Natural killer cell (primary cell): ENCODE measurements at regions not wholly inside any gene's neighbourhood (a gene's known extent, or its start where the extent isn't known, plus 50 kb on each side); places are given as distances from the start of the nearest gene placed in this dataset.

Experiments used
- ATAC-seq, 3 donors: fragments of 150-1000 bp in 2 of 3; fragments of 200-7000 bp in 1 of 3; cut with Tn5 transposase; 1 replicate in 1 of 3; 2 replicates in 2 of 3; pipeline ENCODE4 v1.10.0; 2021; ENCODE audit warnings: mild to moderate bottlenecking in 2 of 3, moderate library complexity in 2 of 3
- DNase-seq, 2 donors: peaks; one replicate each; pipeline versions ENCODE4 v3.0.0 to v3.0.0-alpha.2; 2013 to 2021; ENCODE audit warnings: mixed read lengths in 1 of 2
- H3K27ac ChIP-seq: one replicate; pipeline ENCODE4 v1.5.1; 2013; ENCODE audit warnings: mild to moderate bottlenecking, low read length
- H3K27me3 ChIP-seq: one replicate; pipeline ENCODE4 v1.6.1; 2013; ENCODE audit warnings: low read length; ENCODE audit not compliant: control insufficient read depth, insufficient read depth
- H3K36me3 ChIP-seq: one replicate; pipeline ENCODE4 v1.6.1; 2013; ENCODE audit warnings: low read length; ENCODE audit not compliant: control insufficient read depth, insufficient read depth
- H3K4me1 ChIP-seq: one replicate; pipeline ENCODE4 v1.6.1; 2013; ENCODE audit warnings: low read length; ENCODE audit not compliant: control insufficient read depth, insufficient read depth
- H3K4me3 ChIP-seq: one replicate; pipeline ENCODE4 v1.5.1; 2013; ENCODE audit warnings: low read length
- H3K9me3 ChIP-seq: one replicate; pipeline ENCODE4 v1.6.1; 2013; ENCODE audit warnings: low read length; ENCODE audit not compliant: control insufficient read depth, insufficient read depth
- H3K27ac Mint-ChIP-seq, 2 donors: one replicate each; pipeline ENCODE4 v1.8.0; 2022; ENCODE audit warnings: mild to moderate bottlenecking in 2 of 2, mixed read lengths in 2 of 2, moderate library complexity in 1 of 2
- H3K27me3 Mint-ChIP-seq, 2 donors: one replicate each; pipeline ENCODE4 v1.8.0; 2022; ENCODE audit warnings: low read depth in 2 of 2, mixed read lengths in 2 of 2
- H3K36me3 Mint-ChIP-seq: one replicate; pipeline ENCODE4 v1.8.0; 2022; ENCODE audit warnings: mixed read lengths
- H3K4me1 Mint-ChIP-seq, 2 donors: one replicate each; pipeline ENCODE4 v1.8.0; 2022; ENCODE audit warnings: mixed read lengths in 2 of 2
- H3K4me3 Mint-ChIP-seq: one replicate; pipeline ENCODE4 v1.8.0; 2022; ENCODE audit warnings: mild to moderate bottlenecking, moderate library complexity, mixed read lengths
- H3K9me3 Mint-ChIP-seq, 2 donors: one replicate each; pipeline ENCODE4 v1.8.0; 2022; ENCODE audit warnings: mixed read lengths in 2 of 2
- CTCF ChIP-seq: fragments of 200-600 bp; IDR thresholded peaks from one replicate; pipeline ENCODE4 v1.8.0; 2022; ENCODE audit warnings: antibody characterized with exemption
- WGBS: methylation state at CpG from one replicate; pipeline ENCODE4 v1.1.7; 2013; ENCODE audit warnings: missing lambda C conversion rate; ENCODE audit not compliant: insufficient coverage; 5-methylcytosine and 5-hydroxymethylcytosine counted together
- intact Hi-C: fragments of 100-400 bp; cut with micrococcal nuclease; formaldehyde crosslinking; loops from one replicate; pipeline ENCODE4 v1.14.2; 2022

- H3K36me3 Mint-ChIP-seq = no peaks in the 10 kb centered on the region
- no peaks in the 10 kb centered on the region for H3K36me3 ChIP-seq
- no peak for DNase-seq
- WGBS = 77% methylated on average over 8 of the region's 8 CpGs
- no peak overlapping the region for H3K4me3 ChIP-seq
- no peaks in the 10 kb centered on the region for H3K4me1 Mint-ChIP-seq
- H3K9me3 Mint-ChIP-seq = no peaks in the 10 kb centered on the region
- TF ChIP-seq CTCF = no peak
- no peak overlapping the region for H3K27ac Mint-ChIP-seq
- no peaks in the 10 kb centered on the region for H3K9me3 ChIP-seq
- H3K27me3 Mint-ChIP-seq = peaks cover 4 to 17% of the 10 kb centered on the region in 2 donors
- intact Hi-C loops = no loop called here
- no peaks in the 10 kb centered on the region for H3K4me1 ChIP-seq
- ATAC-seq = no peak
- no peak overlapping the region for H3K27ac ChIP-seq
- H3K4me3 Mint-ChIP-seq = no peak overlapping the region
- no peaks in the 10 kb centered on the region for H3K27me3 ChIP-seq
Measured at GRCh38 chr1:18001725-18002124, 105.9 kb upstream of the IGSF21 start.

- H3K27me3 ChIP-seq = no peaks in the 10 kb centered on the region
- intact Hi-C loops = no loop called here
- H3K9me3 ChIP-seq = no peaks in the 10 kb centered on the region
- Mint-ChIP-seq H3K27ac (no peak overlapping the region), H3K36me3 (no peaks in the 10 kb centered on the region), H3K27me3 (peaks cover 4 to 21% of the 10 kb centered on the region in 2 donors), H3K4me1 (no peaks in the 10 kb centered on the region), H3K4me3 (no peak overlapping the region), H3K9me3 (no peaks in the 10 kb centered on the region)
- no peaks in the 10 kb centered on the region for H3K36me3 ChIP-seq
- H3K4me3 ChIP-seq = no peak overlapping the region
- whole genome bisulfite sequencing = 79% methylated on average over 7 of the region's 7 CpGs
- H3K27ac ChIP-seq = no peak overlapping the region
- ATAC-seq (no peak), DNase-seq (no peak)
- TF ChIP-seq CTCF = no peak
- no peaks in the 10 kb centered on the region for H3K4me1 ChIP-seq
Measured at GRCh38 chr1:18004278-18004677, 103.3 kb upstream of the IGSF21 start.

GRCh38 chr1:18005238-18005637, 102.4 kb upstream of the IGSF21 start:
- Mint-ChIP-seq H3K36me3 (no peaks in the 10 kb centered on the region), H3K4me3 (no peak overlapping the region), H3K27me3 (peaks cover 5 to 21% of the 10 kb centered on the region in 2 donors), H3K9me3 (no peaks in the 10 kb centered on the region), H3K27ac (no peak overlapping the region), H3K4me1 (no peaks in the 10 kb centered on the region)
- 48% methylated on average over 2 of the region's 2 CpGs for WGBS
- Histone ChIP-seq H3K27me3 (no peaks in the 10 kb centered on the region), H3K9me3 (no peaks in the 10 kb centered on the region), H3K4me3 (no peak overlapping the region), H3K36me3 (no peaks in the 10 kb centered on the region), H3K27ac (no peak overlapping the region), H3K4me1 (no peaks in the 10 kb centered on the region)
- intact Hi-C loops = no loop called here
- DNase-seq (no peak), ATAC-seq (no peak)
- TF ChIP-seq CTCF = no peak

GRCh38 chr1:18007391-18008041, 100.1 kb upstream of the IGSF21 start:
- no peak for ATAC-seq

More at GRCh38 chr1:18007391-18008041, 100.1 kb upstream of the IGSF21 start:
- Histone ChIP-seq H3K27ac (no peak overlapping the region), H3K27me3 (no peaks in the 10 kb centered on the region), H3K4me3 (no peak overlapping the region), H3K9me3 (no peaks in the 10 kb centered on the region), H3K36me3 (no peaks in the 10 kb centered on the region), H3K4me1 (no peaks in the 10 kb centered on the region)
- no peak for DNase-seq
- no peaks in the 10 kb centered on the region for H3K9me3 Mint-ChIP-seq
- H3K27ac Mint-ChIP-seq = no peak overlapping the region
- no peak overlapping the region for H3K4me3 Mint-ChIP-seq
- peaks cover 6 to 14% of the 10 kb centered on the region in 2 donors for H3K27me3 Mint-ChIP-seq
- no peaks in the 10 kb centered on the region for H3K36me3 Mint-ChIP-seq
- intact Hi-C loops = no loop called here
- H3K4me1 Mint-ChIP-seq = no peaks in the 10 kb centered on the region
- TF ChIP-seq CTCF = no peak
- 70% methylated on average over 13 of the region's 14 CpGs for WGBS
